PC-3 (cell line): ENCODE measurements at regions not wholly inside any gene's neighbourhood (a gene's known extent, or its start where the extent isn't known, plus 50 kb on each side); places are given as distances from the start of the nearest gene placed in this dataset.

Experiments used
- CTCF ChIP-seq: fragments of 300-600 bp; sonication (generic); conservative IDR thresholded peaks from 2 replicates; pipeline ENCODE4 v1.5.1; 2017; ENCODE audit warnings: antibody characterized with exemption, low read depth, mild to moderate bottlenecking, low read length
- EZH2 ChIP-seq: fragments of 300-600 bp; sonication (generic); IDR thresholded peaks from one replicate; pipeline ENCODE4 v1.6.1; 2017; ENCODE audit warnings: antibody characterized with exemption, mild to moderate bottlenecking, low read length; ENCODE audit not compliant: unreplicated experiment
- EZH2phosphoT487 ChIP-seq: fragments of 300-600 bp; sonication (generic); IDR thresholded peaks from 2 replicates; pipeline ENCODE4 v1.6.1; 2018; ENCODE audit warnings: mild to moderate bottlenecking, antibody characterized with exemption, low read length, borderline replicate concordance

GRCh38 chr5:120329095-120329494, 135.0 kb upstream of the PRR16 start:
- TF ChIP-seq CTCF: no peak
- no peak for TF ChIP-seq EZH2
- TF ChIP-seq EZH2phosphoT487: no peak
